ENCODE measurements at regions not wholly inside any gene's neighbourhood (a gene's known extent, or its start where the extent isn't known, plus 50 kb on each side); places are given as distances from the start of the nearest gene placed in this dataset.

DNA sequence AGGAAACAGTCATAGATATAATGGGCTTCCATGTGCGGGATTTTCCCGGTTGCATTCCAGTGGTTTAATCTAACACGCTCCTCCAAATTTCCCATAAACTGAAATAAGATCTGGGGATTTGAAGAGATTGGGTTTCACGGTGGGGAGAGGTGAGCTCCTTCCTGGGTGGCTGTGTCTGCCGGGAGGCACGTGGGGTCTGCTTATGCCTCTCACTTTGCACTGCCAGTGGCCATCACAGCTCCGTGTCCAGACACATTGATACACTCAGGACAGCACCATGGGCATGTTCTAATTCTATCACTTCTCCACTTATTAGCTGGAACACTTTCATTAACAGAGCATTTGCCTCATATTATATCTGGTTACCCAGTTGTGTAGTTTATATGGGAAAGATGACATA lies 73.4 kb downstream of the SOX1 start:
- peaks cover 9% of the 10 kb centered on the region for H3K27me3 ChIP-seq
- 56% methylated on average over 7 of the region's 7 CpGs for WGBS (ENCODE audit: low lambda C conversion rate, missing lambda C conversion rate)

DNA sequence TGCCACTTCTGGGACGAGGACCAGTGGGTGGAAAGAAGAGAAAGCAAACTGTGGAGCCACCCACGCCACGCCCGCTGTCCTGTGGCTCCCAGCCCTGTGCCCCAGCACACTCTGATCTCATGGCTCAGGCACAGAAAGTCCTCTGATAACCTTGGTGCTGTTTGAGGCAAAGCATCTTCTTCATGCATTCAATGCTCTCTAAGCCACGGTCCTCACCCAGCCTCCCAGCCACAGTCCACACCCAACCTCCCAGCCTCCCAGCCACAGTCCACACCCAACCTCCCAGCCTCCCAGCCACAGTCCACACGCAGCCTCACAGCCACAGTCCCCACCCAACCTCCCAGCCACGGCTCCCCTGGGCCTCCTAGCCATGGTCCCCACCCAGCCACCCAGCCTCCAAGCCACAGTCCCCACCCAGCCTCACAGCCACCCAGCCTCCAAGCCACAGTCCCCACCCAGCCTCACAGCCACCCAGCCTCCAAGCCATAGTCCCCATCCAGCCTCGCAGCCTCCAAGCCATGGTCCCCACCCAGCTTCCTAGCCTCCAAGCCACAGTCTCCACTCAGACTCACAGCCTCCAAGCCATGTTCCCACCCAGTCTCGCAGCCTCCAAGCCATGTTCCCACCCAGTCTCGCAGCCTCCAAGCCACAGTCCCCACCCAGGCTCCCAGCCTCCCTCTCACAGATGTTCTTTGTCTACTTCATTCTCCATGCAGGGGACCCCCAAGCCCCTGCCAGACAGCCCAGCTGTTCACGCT lies 74.9 kb downstream of the SOX1 start:
- no peaks in the 10 kb centered on the region for H3K79me2 ChIP-seq
- H2AFZ ChIP-seq: no peak overlapping the region
- TF ChIP-seq EZH2phosphoT487 (IDR thresholded peaks at IDR 0.05; ENCODE audit: low read depth, severe bottlenecking, unreplicated experiment): no peak
- no peak for TF ChIP-seq EZH2 (IDR thresholded peaks at IDR 0.05; ENCODE audit: borderline replicate concordance)
- TF ChIP-seq, protein P1, sequence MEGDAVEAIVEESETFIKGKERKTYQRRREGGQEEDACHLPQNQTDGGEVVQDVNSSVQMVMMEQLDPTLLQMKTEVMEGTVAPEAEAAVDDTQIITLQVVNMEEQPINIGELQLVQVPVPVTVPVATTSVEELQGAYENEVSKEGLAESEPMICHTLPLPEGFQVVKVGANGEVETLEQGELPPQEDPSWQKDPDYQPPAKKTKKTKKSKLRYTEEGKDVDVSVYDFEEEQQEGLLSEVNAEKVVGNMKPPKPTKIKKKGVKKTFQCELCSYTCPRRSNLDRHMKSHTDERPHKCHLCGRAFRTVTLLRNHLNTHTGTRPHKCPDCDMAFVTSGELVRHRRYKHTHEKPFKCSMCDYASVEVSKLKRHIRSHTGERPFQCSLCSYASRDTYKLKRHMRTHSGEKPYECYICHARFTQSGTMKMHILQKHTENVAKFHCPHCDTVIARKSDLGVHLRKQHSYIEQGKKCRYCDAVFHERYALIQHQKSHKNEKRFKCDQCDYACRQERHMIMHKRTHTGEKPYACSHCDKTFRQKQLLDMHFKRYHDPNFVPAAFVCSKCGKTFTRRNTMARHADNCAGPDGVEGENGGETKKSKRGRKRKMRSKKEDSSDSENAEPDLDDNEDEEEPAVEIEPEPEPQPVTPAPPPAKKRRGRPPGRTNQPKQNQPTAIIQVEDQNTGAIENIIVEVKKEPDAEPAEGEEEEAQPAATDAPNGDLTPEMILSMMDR (IDR thresholded peaks at IDR 0.05; ENCODE audit: poor library complexity): no peak
- H3K4me1 ChIP-seq (ENCODE audit: insufficient read depth): no peaks in the 10 kb centered on the region
- H3K4me2 ChIP-seq: no peak overlapping the region
- peaks cover 9% of the 10 kb centered on the region for H3K27me3 ChIP-seq
- no peak overlapping the region for H3K4me3 ChIP-seq
- H3K27ac ChIP-seq: no peak overlapping the region
- H3K9me2 ChIP-seq (replicated peaks; ENCODE audit: insufficient read depth): no peaks in the 10 kb centered on the region
- no peaks in the 10 kb centered on the region for H3K9me3 ChIP-seq (ENCODE audit: low read depth)
- no peaks in the 10 kb centered on the region for H3K36me3 ChIP-seq (replicated peaks; ENCODE audit: insufficient read depth, low read depth)
- WGBS (ENCODE audit: low lambda C conversion rate, missing lambda C conversion rate): 94% methylated on average over 9 of the region's 11 CpGs
- H4K20me1 ChIP-seq (ENCODE audit: insufficient read depth, poor library complexity, severe bottlenecking): no peaks in the 10 kb centered on the region
- DNase-seq (ENCODE audit: low spot score): no peak

More for the DNA sequence above, 73.4 kb downstream of the SOX1 start:
- no peak for TF ChIP-seq EZH2 (IDR thresholded peaks at IDR 0.05; ENCODE audit: borderline replicate concordance)
- Histone ChIP-seq H3K9me3 (ENCODE audit: low read depth) (no peaks in the 10 kb centered on the region), H4K20me1 (ENCODE audit: insufficient read depth, poor library complexity, severe bottlenecking) (no peaks in the 10 kb centered on the region), H3K27ac (no peak overlapping the region), H3K36me3 (replicated peaks; ENCODE audit: insufficient read depth, low read depth) (no peaks in the 10 kb centered on the region), H3K9me2 (replicated peaks; ENCODE audit: insufficient read depth) (no peaks in the 10 kb centered on the region), H3K4me3 (no peak overlapping the region), H3K4me1 (ENCODE audit: insufficient read depth) (no peaks in the 10 kb centered on the region), H3K4me2 (no peak overlapping the region), H3K79me2 (no peaks in the 10 kb centered on the region), H2AFZ (no peak overlapping the region)
- no peak for DNase-seq (ENCODE audit: low spot score)

DNA sequence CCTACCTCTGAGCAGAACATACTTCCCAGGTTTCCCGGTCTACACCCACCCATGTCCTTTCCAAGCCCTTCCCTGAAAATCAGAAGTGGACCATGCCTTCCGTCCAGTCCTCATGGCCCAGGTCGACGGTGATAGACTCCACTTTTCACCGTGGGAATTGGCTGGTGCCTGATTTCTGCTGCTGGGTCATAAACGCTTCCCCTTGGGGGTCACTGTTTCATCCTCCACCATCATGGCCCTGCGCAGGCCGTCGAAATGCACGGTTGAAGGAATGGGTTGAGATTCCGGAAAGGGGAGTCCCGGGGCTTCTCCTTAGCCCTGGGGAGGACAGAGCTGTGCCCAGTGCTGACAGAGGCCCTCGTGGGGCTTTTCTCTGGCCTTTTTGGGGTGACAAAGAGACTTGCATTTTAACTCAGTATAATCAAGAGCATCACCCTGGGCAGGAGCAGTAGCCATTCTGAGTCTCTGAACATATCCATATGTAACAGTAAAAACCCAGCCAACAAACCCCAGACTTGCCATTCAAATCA lies 75.5 kb downstream of the SOX1 start:
- WGBS (ENCODE audit: low lambda C conversion rate, missing lambda C conversion rate): 95% methylated on average over 13 of the region's 13 CpGs
- H3K27me3 ChIP-seq: peaks cover 9% of the 10 kb centered on the region
- H3K9me2 ChIP-seq (replicated peaks; ENCODE audit: insufficient read depth): no peaks in the 10 kb centered on the region
- DNase-seq (ENCODE audit: low spot score): no peak
- H3K9me3 ChIP-seq (ENCODE audit: low read depth): no peaks in the 10 kb centered on the region
- no peaks in the 10 kb centered on the region for H3K36me3 ChIP-seq (replicated peaks; ENCODE audit: insufficient read depth, low read depth)
- no peak overlapping the region for H2AFZ ChIP-seq
- H3K4me1 ChIP-seq (ENCODE audit: insufficient read depth): no peaks in the 10 kb centered on the region
- H3K4me3 ChIP-seq: no peak overlapping the region
- no peak overlapping the region for H3K4me2 ChIP-seq
- H3K79me2 ChIP-seq: no peaks in the 10 kb centered on the region
- no peak overlapping the region for H3K27ac ChIP-seq
- no peaks in the 10 kb centered on the region for H4K20me1 ChIP-seq (ENCODE audit: insufficient read depth, poor library complexity, severe bottlenecking)
- no peak for TF ChIP-seq EZH2phosphoT487 (IDR thresholded peaks at IDR 0.05; ENCODE audit: low read depth, severe bottlenecking, unreplicated experiment)
- no peak for TF ChIP-seq EZH2 (IDR thresholded peaks at IDR 0.05; ENCODE audit: borderline replicate concordance)
- TF ChIP-seq, protein P1 (IDR thresholded peaks at IDR 0.05; ENCODE audit: poor library complexity): no peak

DNA sequence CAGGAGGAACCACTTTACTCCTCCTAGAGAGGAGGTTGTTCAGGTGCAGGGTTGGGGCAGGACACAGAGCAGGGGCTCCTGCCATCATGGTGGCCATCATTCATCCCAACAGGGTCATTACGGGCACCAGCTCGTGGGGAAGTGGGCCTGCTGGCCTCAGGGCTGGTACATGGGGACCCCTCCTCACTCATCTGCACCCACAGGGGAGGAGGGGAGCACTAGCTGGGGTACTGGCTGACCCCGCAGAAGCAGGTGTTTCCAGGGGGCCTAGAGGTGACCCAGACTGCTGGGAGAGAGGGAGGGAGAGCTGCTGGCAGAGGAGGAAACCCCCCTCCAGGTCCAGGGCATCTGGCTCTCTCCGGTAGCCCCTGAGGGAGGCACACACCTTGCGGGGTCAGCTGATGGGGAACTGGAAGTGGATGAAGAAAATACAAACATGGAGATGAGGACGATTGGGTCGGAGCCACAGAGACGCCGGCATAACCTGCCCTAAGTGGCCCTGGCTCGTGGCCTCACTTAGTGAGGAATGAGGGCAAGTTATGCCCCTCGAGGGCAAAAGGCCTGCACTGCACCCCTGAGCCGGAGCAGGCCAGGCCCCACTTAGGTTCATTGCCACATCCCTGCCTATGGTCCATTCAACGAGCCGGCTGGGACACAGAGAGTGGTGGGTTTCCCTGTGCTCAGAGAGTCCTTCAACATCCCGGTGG lies 76.2 kb downstream of the SOX1 start:
- H3K9me3 ChIP-seq (ENCODE audit: low read depth): no peaks in the 10 kb centered on the region
- no peak overlapping the region for H3K4me3 ChIP-seq
- no peak overlapping the region for H3K27ac ChIP-seq
- no peaks in the 10 kb centered on the region for H3K4me1 ChIP-seq (ENCODE audit: insufficient read depth)
- TF ChIP-seq EZH2phosphoT487 (IDR thresholded peaks at IDR 0.05; ENCODE audit: low read depth, severe bottlenecking, unreplicated experiment): no peak
- no peak for TF ChIP-seq EZH2 (IDR thresholded peaks at IDR 0.05; ENCODE audit: borderline replicate concordance)
- TF ChIP-seq, protein P1 (IDR thresholded peaks at IDR 0.05; ENCODE audit: poor library complexity): no peak
- no peaks in the 10 kb centered on the region for H3K79me2 ChIP-seq
- no peak for DNase-seq (ENCODE audit: low spot score)
- no peaks in the 10 kb centered on the region for H3K9me2 ChIP-seq (replicated peaks; ENCODE audit: insufficient read depth)
- no peaks in the 10 kb centered on the region for H3K36me3 ChIP-seq (replicated peaks; ENCODE audit: insufficient read depth, low read depth)
- WGBS (ENCODE audit: low lambda C conversion rate, missing lambda C conversion rate): 89% methylated on average over 15 of the region's 15 CpGs
- no peak overlapping the region for H3K4me2 ChIP-seq
- H2AFZ ChIP-seq: no peak overlapping the region
- no peaks in the 10 kb centered on the region for H4K20me1 ChIP-seq (ENCODE audit: insufficient read depth, poor library complexity, severe bottlenecking)
- H3K27me3 ChIP-seq: peaks cover 4% of the 10 kb centered on the region
